ENCODE measurements at regions not wholly inside any gene's neighbourhood (a gene's known extent, or its start where the extent isn't known, plus 50 kb on each side); places are given as distances from the start of the nearest gene placed in this dataset.

DNA sequence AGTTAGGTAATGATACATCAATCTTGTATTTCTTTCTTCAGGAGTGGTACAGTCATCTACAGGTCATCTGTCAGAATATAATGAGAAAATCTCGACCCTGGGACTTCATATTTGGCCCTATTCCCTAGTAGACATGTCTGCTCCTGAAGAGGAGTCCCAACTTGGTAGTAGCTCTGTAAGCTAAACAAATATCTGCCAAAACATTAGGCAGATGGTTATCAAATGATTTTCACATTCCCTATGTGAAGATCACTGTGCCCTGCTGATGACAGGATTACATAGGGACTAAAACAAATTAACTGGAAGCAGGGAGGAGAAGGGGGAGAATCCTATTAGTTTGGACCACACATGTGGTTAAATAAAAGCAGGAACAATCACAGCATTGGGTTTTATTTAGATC, 138.6 kb upstream of the NFIB start:
- TF ChIP-seq, protein P1, sequence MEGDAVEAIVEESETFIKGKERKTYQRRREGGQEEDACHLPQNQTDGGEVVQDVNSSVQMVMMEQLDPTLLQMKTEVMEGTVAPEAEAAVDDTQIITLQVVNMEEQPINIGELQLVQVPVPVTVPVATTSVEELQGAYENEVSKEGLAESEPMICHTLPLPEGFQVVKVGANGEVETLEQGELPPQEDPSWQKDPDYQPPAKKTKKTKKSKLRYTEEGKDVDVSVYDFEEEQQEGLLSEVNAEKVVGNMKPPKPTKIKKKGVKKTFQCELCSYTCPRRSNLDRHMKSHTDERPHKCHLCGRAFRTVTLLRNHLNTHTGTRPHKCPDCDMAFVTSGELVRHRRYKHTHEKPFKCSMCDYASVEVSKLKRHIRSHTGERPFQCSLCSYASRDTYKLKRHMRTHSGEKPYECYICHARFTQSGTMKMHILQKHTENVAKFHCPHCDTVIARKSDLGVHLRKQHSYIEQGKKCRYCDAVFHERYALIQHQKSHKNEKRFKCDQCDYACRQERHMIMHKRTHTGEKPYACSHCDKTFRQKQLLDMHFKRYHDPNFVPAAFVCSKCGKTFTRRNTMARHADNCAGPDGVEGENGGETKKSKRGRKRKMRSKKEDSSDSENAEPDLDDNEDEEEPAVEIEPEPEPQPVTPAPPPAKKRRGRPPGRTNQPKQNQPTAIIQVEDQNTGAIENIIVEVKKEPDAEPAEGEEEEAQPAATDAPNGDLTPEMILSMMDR (IDR thresholded peaks at IDR 0.05 in 4 of 5, conservative IDR thresholded peaks at IDR 0.05 in 1 of 5), result no peak
- TF ChIP-seq POLR2A (IDR thresholded peaks at IDR 0.05), result no peak

Data from gastrocnemius medialis (tissue), 4 donors.